Fibroblast of lung (primary cell): ENCODE measurements at regions not wholly inside any gene's neighbourhood (a gene's known extent, or its start where the extent isn't known, plus 50 kb on each side); places are given as distances from the start of the nearest gene placed in this dataset.

Source experiments
- EZH2 ChIP-seq: IDR thresholded peaks from 2 replicates; pipeline ENCODE4 v1.5.1; 2012; ENCODE audit warnings: low read length, control low read depth, mild to moderate bottlenecking; ENCODE audit errors: missing control alignments
- TF ChIP-seq, protein P1 (sequence below), 2 donors: IDR thresholded peaks in 1 of 2; conservative IDR thresholded peaks in 1 of 2; 1 replicate in 1 of 2; 2 replicates in 1 of 2; pipeline ENCODE4 v1.5.1; 2011 to 2012; ENCODE audit warnings: low read length in 2 of 2, control low read depth in 1 of 2, inconsistent platforms in 1 of 2, low read depth in 1 of 2, mild to moderate bottlenecking in 1 of 2

DNA sequence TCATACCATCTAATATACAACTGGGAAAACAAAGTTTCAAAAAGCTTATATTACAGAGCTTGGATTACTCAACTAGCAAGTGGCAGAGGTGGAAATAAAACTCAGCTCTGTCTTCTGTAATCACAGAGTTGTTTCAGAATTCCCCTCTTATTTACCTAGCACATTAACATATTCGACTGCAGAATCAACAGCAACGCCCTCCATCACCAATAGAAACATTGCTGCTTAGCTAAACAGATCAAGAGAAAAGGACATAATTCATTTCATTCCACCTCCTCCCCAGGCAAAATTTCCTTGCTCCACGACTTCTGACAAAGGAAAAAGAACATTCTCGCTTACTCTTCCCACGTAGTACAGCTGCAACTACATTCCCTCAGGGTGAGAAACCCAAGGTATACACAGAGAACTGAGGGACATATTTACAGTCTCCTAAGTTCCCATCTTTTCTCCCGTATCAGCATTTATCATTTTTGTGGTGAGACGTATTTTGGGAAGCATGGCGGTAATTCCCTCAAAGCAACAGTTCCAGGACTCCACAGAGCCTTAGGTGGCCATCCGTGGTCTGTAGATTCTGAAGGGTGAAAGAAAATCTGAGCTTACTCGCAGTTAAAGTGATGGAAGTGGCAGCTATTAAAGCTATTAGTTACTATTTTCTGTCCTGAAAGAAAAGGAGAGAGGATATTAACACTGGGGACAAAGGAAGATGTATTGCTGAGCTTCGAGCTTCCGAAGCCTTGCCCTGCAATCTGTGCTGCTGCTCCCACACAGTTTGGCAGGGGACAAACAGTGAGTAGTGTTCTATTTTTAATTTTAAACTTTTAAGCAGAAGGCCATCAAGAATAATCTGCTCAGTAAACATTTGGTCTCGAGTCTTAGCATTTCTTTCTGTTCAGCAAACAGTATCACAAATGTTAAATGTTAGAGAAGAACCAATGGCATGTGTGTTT, 1296.2 kb downstream of the CDH8 start:
- TF ChIP-seq, protein P1, sequence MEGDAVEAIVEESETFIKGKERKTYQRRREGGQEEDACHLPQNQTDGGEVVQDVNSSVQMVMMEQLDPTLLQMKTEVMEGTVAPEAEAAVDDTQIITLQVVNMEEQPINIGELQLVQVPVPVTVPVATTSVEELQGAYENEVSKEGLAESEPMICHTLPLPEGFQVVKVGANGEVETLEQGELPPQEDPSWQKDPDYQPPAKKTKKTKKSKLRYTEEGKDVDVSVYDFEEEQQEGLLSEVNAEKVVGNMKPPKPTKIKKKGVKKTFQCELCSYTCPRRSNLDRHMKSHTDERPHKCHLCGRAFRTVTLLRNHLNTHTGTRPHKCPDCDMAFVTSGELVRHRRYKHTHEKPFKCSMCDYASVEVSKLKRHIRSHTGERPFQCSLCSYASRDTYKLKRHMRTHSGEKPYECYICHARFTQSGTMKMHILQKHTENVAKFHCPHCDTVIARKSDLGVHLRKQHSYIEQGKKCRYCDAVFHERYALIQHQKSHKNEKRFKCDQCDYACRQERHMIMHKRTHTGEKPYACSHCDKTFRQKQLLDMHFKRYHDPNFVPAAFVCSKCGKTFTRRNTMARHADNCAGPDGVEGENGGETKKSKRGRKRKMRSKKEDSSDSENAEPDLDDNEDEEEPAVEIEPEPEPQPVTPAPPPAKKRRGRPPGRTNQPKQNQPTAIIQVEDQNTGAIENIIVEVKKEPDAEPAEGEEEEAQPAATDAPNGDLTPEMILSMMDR (conservative IDR thresholded peaks at IDR 0.05 in 1 of 2, IDR thresholded peaks at IDR 0.05 in 1 of 2; ENCODE audit: low read depth in 1 of 2, low read length in 2 of 2), result no peak
- TF ChIP-seq EZH2, result no peak
